ENCODE measurements at regions not wholly inside any gene's neighbourhood (a gene's known extent, or its start where the extent isn't known, plus 50 kb on each side); places are given as distances from the start of the nearest gene placed in this dataset.

DNA sequence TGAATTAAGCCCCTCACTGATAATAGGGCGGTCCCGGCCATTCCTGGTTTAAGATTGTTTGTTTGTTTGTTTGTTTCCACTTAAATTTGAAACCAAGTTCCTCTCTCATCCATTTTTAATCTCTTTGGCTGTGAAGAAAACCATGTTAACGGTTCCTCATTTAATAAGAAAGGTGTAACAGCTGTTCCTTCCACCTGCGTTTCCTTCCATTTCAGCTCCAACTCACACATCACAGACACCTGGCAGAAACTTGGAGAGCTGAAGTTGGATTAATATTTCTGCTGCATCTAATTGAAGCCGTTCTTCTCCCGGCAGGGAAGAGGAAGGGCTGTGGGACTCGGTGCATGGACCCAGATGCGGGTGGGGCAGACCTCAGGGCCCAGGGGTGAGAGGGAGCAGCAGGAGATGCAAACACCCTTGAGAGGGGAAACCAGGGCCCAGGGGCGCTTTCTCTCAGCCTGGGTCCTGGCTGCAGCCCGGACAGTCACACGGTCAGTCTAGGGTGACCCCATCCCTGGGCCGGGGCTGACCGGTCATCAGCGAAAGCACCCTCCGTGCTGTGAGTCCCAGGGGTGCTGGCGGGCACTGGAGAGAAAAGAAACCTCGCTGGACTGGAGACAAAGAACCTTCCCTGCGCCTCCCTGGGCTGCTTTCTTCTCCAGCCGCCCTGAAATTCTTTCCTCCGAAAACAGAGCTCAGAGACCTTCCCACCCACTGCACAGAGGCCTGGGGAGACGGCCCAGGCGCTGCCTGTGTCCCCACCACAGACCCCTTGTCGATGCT lies 242.0 kb downstream of the BRD1 start:
- TF ChIP-seq, protein P1, sequence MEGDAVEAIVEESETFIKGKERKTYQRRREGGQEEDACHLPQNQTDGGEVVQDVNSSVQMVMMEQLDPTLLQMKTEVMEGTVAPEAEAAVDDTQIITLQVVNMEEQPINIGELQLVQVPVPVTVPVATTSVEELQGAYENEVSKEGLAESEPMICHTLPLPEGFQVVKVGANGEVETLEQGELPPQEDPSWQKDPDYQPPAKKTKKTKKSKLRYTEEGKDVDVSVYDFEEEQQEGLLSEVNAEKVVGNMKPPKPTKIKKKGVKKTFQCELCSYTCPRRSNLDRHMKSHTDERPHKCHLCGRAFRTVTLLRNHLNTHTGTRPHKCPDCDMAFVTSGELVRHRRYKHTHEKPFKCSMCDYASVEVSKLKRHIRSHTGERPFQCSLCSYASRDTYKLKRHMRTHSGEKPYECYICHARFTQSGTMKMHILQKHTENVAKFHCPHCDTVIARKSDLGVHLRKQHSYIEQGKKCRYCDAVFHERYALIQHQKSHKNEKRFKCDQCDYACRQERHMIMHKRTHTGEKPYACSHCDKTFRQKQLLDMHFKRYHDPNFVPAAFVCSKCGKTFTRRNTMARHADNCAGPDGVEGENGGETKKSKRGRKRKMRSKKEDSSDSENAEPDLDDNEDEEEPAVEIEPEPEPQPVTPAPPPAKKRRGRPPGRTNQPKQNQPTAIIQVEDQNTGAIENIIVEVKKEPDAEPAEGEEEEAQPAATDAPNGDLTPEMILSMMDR (IDR thresholded peaks at IDR 0.05) = no peak
- no peak for TF ChIP-seq POLR2A (IDR thresholded peaks at IDR 0.05)
- TF ChIP-seq POLR2AphosphoS5 (IDR thresholded peaks at IDR 0.05) = no peak
